ENCODE measurements at regions not wholly inside any gene's neighbourhood (a gene's known extent, or its start where the extent isn't known, plus 50 kb on each side); places are given as distances from the start of the nearest gene placed in this dataset.
A peak's percentile ranks its signal among the peaks of the same experiment; 100 is the strongest.

GRCh38 chr1:69129538-69129937, 438.2 kb upstream of the LRRC7 start:
- Histone ChIP-seq H3K9me3 (no peaks in the 10 kb centered on the region), H3K27me3 (no peaks in the 10 kb centered on the region), H3K4me3 (no peak overlapping the region), H3K4me1 (no peaks in the 10 kb centered on the region), H3K27ac (no peak overlapping the region), H3K36me3 (no peaks in the 10 kb centered on the region)
- no peak for TF ChIP-seq CTCF (IDR thresholded peaks at IDR 0.05)
- TF ChIP-seq EP300 (IDR thresholded peaks at IDR 0.05): no peak
- TF ChIP-seq POLR2AphosphoS5 (IDR thresholded peaks at IDR 0.05): no peak
- TF ChIP-seq POLR2A (IDR thresholded peaks at IDR 0.05): no peak
- no peak for DNase-seq
- 67 to 76% methylated on average over 4 of the region's 4 CpGs for WGBS, 2 donors
- no peak for ATAC-seq (ENCODE audit: low FRiP score in 2 of 2)

- H3K4me1 ChIP-seq: no peaks in the 10 kb centered on the region
- no peaks in the 10 kb centered on the region for H3K9me3 ChIP-seq
- TF ChIP-seq CTCF (IDR thresholded peaks at IDR 0.05) (no peak), POLR2A (IDR thresholded peaks at IDR 0.05) (no peak), EP300 (IDR thresholded peaks at IDR 0.05) (no peak), POLR2AphosphoS5 (IDR thresholded peaks at IDR 0.05) (no peak)
- no peak overlapping the region for H3K4me3 ChIP-seq
- DNase-seq (no peak), ATAC-seq (ENCODE audit: low FRiP score in 2 of 2) (no peak)
- H3K27ac ChIP-seq: no peak overlapping the region
- no peaks in the 10 kb centered on the region for H3K36me3 ChIP-seq
- 52 to 67% methylated on average over 1 of the region's 1 CpG for WGBS, 2 donors
- H3K27me3 ChIP-seq: no peaks in the 10 kb centered on the region
Observed at GRCh38 chr1:69138172-69138571, 429.6 kb upstream of the LRRC7 start.

GRCh38 chr1:69139007-69139406, 428.7 kb upstream of the LRRC7 start:
- ATAC-seq (ENCODE audit: low FRiP score in 2 of 2): peak in 1 of 2 donors; percentile 39
- Histone ChIP-seq H3K9me3 (no peaks in the 10 kb centered on the region), H3K27me3 (no peaks in the 10 kb centered on the region), H3K27ac (no peak overlapping the region), H3K36me3 (no peaks in the 10 kb centered on the region), H3K4me1 (no peaks in the 10 kb centered on the region), H3K4me3 (no peak overlapping the region)
- 80 to 92% methylated on average over 4 of the region's 4 CpGs for WGBS, 2 donors
- no peak for DNase-seq
- TF ChIP-seq CTCF (IDR thresholded peaks at IDR 0.05) (no peak), POLR2A (IDR thresholded peaks at IDR 0.05) (no peak), POLR2AphosphoS5 (IDR thresholded peaks at IDR 0.05) (no peak), EP300 (IDR thresholded peaks at IDR 0.05) (no peak)

GRCh38 chr1:69146303-69146702, 421.4 kb upstream of the LRRC7 start:
- TF ChIP-seq POLR2A (IDR thresholded peaks at IDR 0.05) (no peak), POLR2AphosphoS5 (IDR thresholded peaks at IDR 0.05) (no peak), EP300 (IDR thresholded peaks at IDR 0.05) (no peak), CTCF (IDR thresholded peaks at IDR 0.05) (no peak)
- 77 to 84% methylated on average over 3 of the region's 3 CpGs for WGBS, 2 donors
- no peaks in the 10 kb centered on the region for H3K36me3 ChIP-seq
- ATAC-seq (ENCODE audit: low FRiP score in 2 of 2) (no peak), DNase-seq (no peak)
- no peak overlapping the region for H3K27ac ChIP-seq
- H3K4me3 ChIP-seq: no peak overlapping the region
- no peaks in the 10 kb centered on the region for H3K27me3 ChIP-seq
- H3K4me1 ChIP-seq: no peaks in the 10 kb centered on the region
- H3K9me3 ChIP-seq: no peaks in the 10 kb centered on the region

GRCh38 chr1:69148731-69149130, 419.0 kb upstream of the LRRC7 start:
- no peak for ATAC-seq (ENCODE audit: low FRiP score in 2 of 2)
- TF ChIP-seq CTCF (IDR thresholded peaks at IDR 0.05) (no peak), POLR2AphosphoS5 (IDR thresholded peaks at IDR 0.05) (no peak), EP300 (IDR thresholded peaks at IDR 0.05) (no peak), POLR2A (IDR thresholded peaks at IDR 0.05) (no peak)

More at GRCh38 chr1:69148731-69149130, 419.0 kb upstream of the LRRC7 start:
- Histone ChIP-seq H3K27me3 (no peaks in the 10 kb centered on the region), H3K36me3 (no peaks in the 10 kb centered on the region), H3K9me3 (no peaks in the 10 kb centered on the region), H3K4me1 (no peaks in the 10 kb centered on the region), H3K27ac (no peak overlapping the region), H3K4me3 (no peak overlapping the region)
- 69 to 77% methylated on average over 1 of the region's 1 CpG for WGBS, 2 donors
- no peak for DNase-seq
